ENCODE measurements at regions not wholly inside any gene's neighbourhood (a gene's known extent, or its start where the extent isn't known, plus 50 kb on each side); places are given as distances from the start of the nearest gene placed in this dataset.

- TF ChIP-seq BACH1 (IDR thresholded peaks at IDR 0.05; ENCODE audit: low read length), result no peak
- no peak for TF ChIP-seq SP4 (IDR thresholded peaks at IDR 0.05; ENCODE audit: low read length)
These were observed 1280.2 kb upstream of the C9orf72 start (continued) for GRCh38 chr9:28853477-28853876.

- Histone ChIP-seq H3K4ac (replicated peaks; ENCODE audit: insufficient read length, low read depth, low read length) (no peak overlapping the region), H3K79me2 (ENCODE audit: control insufficient read depth in 1 of 2, insufficient read depth in 2 of 2, low read length in 2 of 2) (no peaks in the 10 kb centered on the region), H2AK5ac (ENCODE audit: low read depth, low read length) (no peak overlapping the region), H3K36me3 (ENCODE audit: control insufficient read depth in 2 of 4, insufficient read depth in 4 of 4, low read length in 3 of 4) (no peaks in the 10 kb centered on the region), H3K23ac (ENCODE audit: insufficient read length) (no peak overlapping the region), H3K4me3 (ENCODE audit: extremely low read depth in 1 of 4, insufficient read depth in 2 of 4, low read depth in 3 of 4, low read length in 4 of 4) (no peak overlapping the region), H3K23me2 (ENCODE audit: low read depth, low read length) (no peaks in the 10 kb centered on the region), H2BK5ac (ENCODE audit: low read depth, low read length) (no peak overlapping the region), H3K56ac (replicated peaks; ENCODE audit: insufficient read length, low read depth, low read length) (no peak overlapping the region), H3K4me1 (replicated peaks in 1 of 4; ENCODE audit: control insufficient read depth in 3 of 4, insufficient read depth in 4 of 4, low read length in 3 of 4) (no peaks in the 10 kb centered on the region; a peak in 1 of 7 replicates), H2BK120ac (replicated peaks; ENCODE audit: low read depth, low read length) (no peak overlapping the region), H3K9ac (replicated peaks in 1 of 4; ENCODE audit: extremely low read depth in 1 of 4, low read depth in 3 of 4, low read length in 3 of 4) (no peak overlapping the region), H3K14ac (ENCODE audit: insufficient read length) (no peak overlapping the region), H4K20me1 (replicated peaks in 1 of 2; ENCODE audit: control insufficient read depth in 1 of 2, insufficient read depth in 2 of 2, low read length in 2 of 2) (no peaks in the 10 kb centered on the region), H2BK20ac (ENCODE audit: low read length) (no peak overlapping the region), H3K27me3 (replicated peaks in 1 of 4; ENCODE audit: control insufficient read depth in 3 of 4, extremely low read depth in 1 of 4, insufficient read depth in 3 of 4, low read length in 3 of 4) (no peaks in the 10 kb centered on the region), H4K91ac (replicated peaks; ENCODE audit: insufficient read length, low read length) (no peak overlapping the region), H2AFZ (ENCODE audit: low read length) (no peak overlapping the region), H3K27ac (ENCODE audit: low read depth, low read length) (no peak overlapping the region), H3K9me3 (ENCODE audit: insufficient read depth in 2 of 2, low read depth in 1 of 2, low read length in 1 of 2) (no peaks in the 10 kb centered on the region), H3K4me2 (ENCODE audit: insufficient read depth in 1 of 2, low read depth in 2 of 2, low read length in 2 of 2) (no peak overlapping the region), H2BK15ac (ENCODE audit: low read length) (no peak overlapping the region), H4K8ac (ENCODE audit: extremely low read depth, insufficient read depth, low read length) (no peak overlapping the region), H4K5ac (ENCODE audit: insufficient read length, low read depth, low read length) (no peak overlapping the region), H2BK12ac (ENCODE audit: low read depth, low read length) (no peak overlapping the region), H3K18ac (ENCODE audit: extremely low read depth, low read length) (no peak overlapping the region), H3K79me1 (ENCODE audit: low read depth, low read length) (no peaks in the 10 kb centered on the region)
- DNase-seq (ENCODE audit: low read depth in 1 of 2, low spot score in 2 of 2) (no peak), FAIRE-seq (no peak)
- CTCF ChIA-PET (ENCODE audit: partially characterized antibody), result no interaction called here
- POLR2A ChIA-PET (ENCODE audit: partially characterized antibody), result interaction anchor here (1.0 kb wide), 1 partner anchor 30 kb away, joined by 3 read pairs; no protein-coding TSS in a partner anchor
- TF ChIP-seq RBBP5 (IDR thresholded peaks at IDR 0.05; ENCODE audit: borderline replicate concordance, low read depth, low read length) (no peak), NRF1 (IDR thresholded peaks at IDR 0.05; ENCODE audit: low read depth, low read length) (no peak), BACH1 (IDR thresholded peaks at IDR 0.05; ENCODE audit: low read length) (no peak), MAX (IDR thresholded peaks at IDR 0.05) (no peak), SIN3A (conservative IDR thresholded peaks at IDR 0.05 in 1 of 2, IDR thresholded peaks at IDR 0.05 in 1 of 2; ENCODE audit: low read depth in 1 of 2, low read length in 2 of 2) (no peak), CBX5 (IDR thresholded peaks at IDR 0.05; ENCODE audit: low read depth, low read length) (no peak), SP4 (IDR thresholded peaks at IDR 0.05; ENCODE audit: low read length) (no peak), SAP30 (IDR thresholded peaks at IDR 0.05; ENCODE audit: insufficient read depth, insufficient replicate concordance, low read length) (no peak), KDM1A (IDR thresholded peaks at IDR 0.05; ENCODE audit: borderline replicate concordance, low read length) (no peak), HDAC6 (IDR thresholded peaks at IDR 0.05; ENCODE audit: low read depth, low read length) (no peak), SP2 (IDR thresholded peaks at IDR 0.05; ENCODE audit: low read length) (no peak), TCF12 (IDR thresholded peaks at IDR 0.05; ENCODE audit: low read depth, low read length) (no peak), ZNF274 (IDR thresholded peaks at IDR 0.05; ENCODE audit: borderline replicate concordance, extremely low read depth, low read length) (no peak), NANOG (IDR thresholded peaks at IDR 0.05; ENCODE audit: insufficient read depth, low read depth, low read length, poor library complexity, severe bottlenecking) (no peak)
These were observed 1293.7 kb upstream of the C9orf72 start for GRCh38 chr9:28866951-28867350.
